Progenitor cell of endocrine pancreas (in vitro differentiated cells): ENCODE measurements at regions not wholly inside any gene's neighbourhood (a gene's known extent, or its start where the extent isn't known, plus 50 kb on each side); places are given as distances from the start of the nearest gene placed in this dataset.

ENCODE experiments used
- DNase-seq: peaks from one replicate; pipeline ENCODE4 v3.0.0; 2021; ENCODE audit warnings: low spot score; ENCODE audit not compliant: unreplicated experiment
- H3K27ac Mint-ChIP-seq: 2 replicates; pipeline ENCODE4 v1.8.0; 2021; ENCODE audit warnings: mild to moderate bottlenecking, moderate library complexity, mixed read lengths
- H3K27me3 Mint-ChIP-seq: 2 replicates; pipeline ENCODE4 v1.8.0; 2021; ENCODE audit warnings: mixed read lengths
- H3K36me3 Mint-ChIP-seq: 2 replicates; pipeline ENCODE4 v1.8.0; 2022; ENCODE audit warnings: mixed read lengths; ENCODE audit not compliant: insufficient read depth
- H3K4me1 Mint-ChIP-seq: 2 replicates; pipeline ENCODE4 v1.8.0; 2021; ENCODE audit warnings: low read depth, mixed read lengths
- H3K4me3 Mint-ChIP-seq: 2 replicates; pipeline ENCODE4 v1.8.0; 2021; ENCODE audit warnings: low read depth, mild to moderate bottlenecking, moderate library complexity, mixed read lengths
- H3K9me3 Mint-ChIP-seq: 2 replicates; pipeline ENCODE4 v1.8.0; 2021; ENCODE audit warnings: low read depth, mixed read lengths
- TF ChIP-seq, protein P1 (sequence below): fragments of 200-600 bp; sonication (generic); IDR thresholded peaks from one replicate; pipeline ENCODE4 v1.5.0; 2021; ENCODE audit warnings: antibody characterized with exemption, mild to moderate bottlenecking; ENCODE audit not compliant: unreplicated experiment

DNA sequence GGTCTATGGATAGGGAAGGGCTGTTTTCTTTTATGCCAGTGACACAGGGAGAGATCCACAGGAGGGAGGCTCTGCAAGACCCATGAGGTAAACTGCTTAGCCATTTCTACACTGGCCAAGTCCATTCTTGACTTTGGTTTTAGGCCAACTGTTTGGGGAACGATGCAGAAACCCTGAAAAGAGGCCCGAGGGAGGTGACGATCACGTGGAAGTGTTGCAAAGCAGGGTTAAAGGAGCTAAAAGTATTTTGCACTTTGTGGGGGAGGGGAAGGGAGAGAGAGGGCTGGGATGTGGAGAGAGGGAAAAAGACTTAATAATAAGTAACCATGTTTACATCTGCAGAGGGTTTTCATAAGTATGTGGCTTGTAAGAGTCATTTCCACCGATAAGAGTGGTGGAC is 239.7 kb downstream of the EMX2 start:
- H3K36me3 Mint-ChIP-seq: no peaks in the 10 kb centered on the region
- H3K27me3 Mint-ChIP-seq: peaks cover 36% of the 10 kb centered on the region
- TF ChIP-seq, protein P1, sequence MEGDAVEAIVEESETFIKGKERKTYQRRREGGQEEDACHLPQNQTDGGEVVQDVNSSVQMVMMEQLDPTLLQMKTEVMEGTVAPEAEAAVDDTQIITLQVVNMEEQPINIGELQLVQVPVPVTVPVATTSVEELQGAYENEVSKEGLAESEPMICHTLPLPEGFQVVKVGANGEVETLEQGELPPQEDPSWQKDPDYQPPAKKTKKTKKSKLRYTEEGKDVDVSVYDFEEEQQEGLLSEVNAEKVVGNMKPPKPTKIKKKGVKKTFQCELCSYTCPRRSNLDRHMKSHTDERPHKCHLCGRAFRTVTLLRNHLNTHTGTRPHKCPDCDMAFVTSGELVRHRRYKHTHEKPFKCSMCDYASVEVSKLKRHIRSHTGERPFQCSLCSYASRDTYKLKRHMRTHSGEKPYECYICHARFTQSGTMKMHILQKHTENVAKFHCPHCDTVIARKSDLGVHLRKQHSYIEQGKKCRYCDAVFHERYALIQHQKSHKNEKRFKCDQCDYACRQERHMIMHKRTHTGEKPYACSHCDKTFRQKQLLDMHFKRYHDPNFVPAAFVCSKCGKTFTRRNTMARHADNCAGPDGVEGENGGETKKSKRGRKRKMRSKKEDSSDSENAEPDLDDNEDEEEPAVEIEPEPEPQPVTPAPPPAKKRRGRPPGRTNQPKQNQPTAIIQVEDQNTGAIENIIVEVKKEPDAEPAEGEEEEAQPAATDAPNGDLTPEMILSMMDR: no peak
- no peak overlapping the region for H3K27ac Mint-ChIP-seq
- DNase-seq: no peak
- H3K4me3 Mint-ChIP-seq: no peak overlapping the region
- H3K9me3 Mint-ChIP-seq: no peaks in the 10 kb centered on the region
- no peaks in the 10 kb centered on the region for H3K4me1 Mint-ChIP-seq

DNA sequence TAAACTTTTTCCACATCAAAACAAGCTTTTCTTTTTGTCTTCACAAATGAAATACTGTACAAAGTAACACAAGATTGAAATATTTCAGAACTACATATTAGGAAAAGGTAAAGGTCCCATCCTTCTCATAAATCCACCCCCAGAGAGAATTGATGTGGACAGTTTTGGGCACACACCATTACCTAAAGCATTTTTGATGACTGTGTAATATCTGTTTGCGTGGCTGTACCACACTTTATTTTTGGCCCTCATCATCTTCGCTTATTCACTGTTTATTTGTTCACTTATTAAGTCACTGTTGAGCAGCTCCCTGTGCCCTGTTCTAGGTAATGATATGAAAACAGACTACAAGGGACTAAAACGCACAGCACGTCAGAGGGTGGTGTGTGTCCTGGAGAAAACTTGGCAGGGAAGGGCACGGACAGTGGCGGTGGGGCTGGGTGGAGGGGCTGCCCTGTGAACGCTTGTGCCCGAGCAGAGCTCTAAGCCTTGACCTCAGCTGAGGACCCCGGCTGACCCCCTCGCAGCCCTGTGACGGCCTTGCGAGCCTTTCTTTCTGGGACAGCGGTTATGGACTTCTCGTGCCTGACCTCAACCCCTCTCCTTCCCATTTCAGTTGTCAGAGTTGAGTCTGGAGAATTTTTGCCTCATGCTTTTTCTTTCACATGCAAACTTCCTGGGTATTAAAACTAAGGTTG is 241.3 kb downstream of the EMX2 start:
- Mint-ChIP-seq H3K4me3 (no peak overlapping the region), H3K27me3 (peaks cover 32% of the 10 kb centered on the region), H3K36me3 (no peaks in the 10 kb centered on the region), H3K9me3 (no peaks in the 10 kb centered on the region), H3K27ac (no peak overlapping the region), H3K4me1 (no peaks in the 10 kb centered on the region)
- TF ChIP-seq, protein P1: no peak
- DNase-seq: no peak

- Mint-ChIP-seq H3K27ac (no peak overlapping the region), H3K9me3 (no peaks in the 10 kb centered on the region), H3K4me1 (no peaks in the 10 kb centered on the region), H3K4me3 (no peak overlapping the region), H3K27me3 (peaks cover 29% of the 10 kb centered on the region), H3K36me3 (no peaks in the 10 kb centered on the region)
- no peak for DNase-seq
- TF ChIP-seq, protein P1: no peak
These were observed 242.2 kb downstream of the EMX2 start for GRCh38 chr10:117784776-117785175.

- H3K9me3 Mint-ChIP-seq: no peaks in the 10 kb centered on the region
- no peak overlapping the region for H3K27ac Mint-ChIP-seq
- TF ChIP-seq, protein P1: no peak
- DNase-seq: no peak
- peaks cover 21% of the 10 kb centered on the region for H3K4me1 Mint-ChIP-seq
- peaks cover 27% of the 10 kb centered on the region for H3K27me3 Mint-ChIP-seq
- no peaks in the 10 kb centered on the region for H3K36me3 Mint-ChIP-seq
- no peak overlapping the region for H3K4me3 Mint-ChIP-seq
These were observed 246.4 kb downstream of the EMX2 start for GRCh38 chr10:117788911-117789310.

- H3K27ac Mint-ChIP-seq: no peak overlapping the region
- H3K4me1 Mint-ChIP-seq: peaks cover 21% of the 10 kb centered on the region
- H3K9me3 Mint-ChIP-seq: no peaks in the 10 kb centered on the region
- H3K27me3 Mint-ChIP-seq: peaks cover 37% of the 10 kb centered on the region
- no peaks in the 10 kb centered on the region for H3K36me3 Mint-ChIP-seq
- no peak for DNase-seq
- H3K4me3 Mint-ChIP-seq: no peak overlapping the region
- TF ChIP-seq, protein P1: no peak
These were observed 247.6 kb downstream of the EMX2 start for GRCh38 chr10:117790179-117790578.
